T-cell (primary cell): ENCODE measurements at regions not wholly inside any gene's neighbourhood (a gene's known extent, or its start where the extent isn't known, plus 50 kb on each side); places are given as distances from the start of the nearest gene placed in this dataset.
"Not testable (repeated sequence)": the region's sequence is repeated elsewhere in the genome, so short reads cannot be mapped to it uniquely, and the experiment has no call there.

Experiments used
- ATAC-seq, 4 experiments: fragments of 200-7000 bp in 3 of 4; fragments of 150-1000 bp in 1 of 4; cut with Tn5 transposase; replicated peaks in 1 of 4; 1 replicate in 3 of 4; 2 replicates in 1 of 4; pipeline ENCODE4 v1.10.0; 2021; ENCODE audit warnings: moderate library complexity in 3 of 4, mild to moderate bottlenecking in 2 of 4, moderate number of reproducible peaks in 1 of 4
- CTCF ChIA-PET, 2 donors: fragments of 300-600 bp; sonication (Branson Sonifier 250); formaldehyde crosslinking; loops; one replicate each; lab custom pipeline; 2022; ENCODE audit warnings: antibody characterized with exemption in 2 of 2; lab: Charles Lee
- POLR2A ChIA-PET, 2 donors: fragments of 300-600 bp; sonication (Branson Sonifier 250); formaldehyde crosslinking; loops; one replicate each; lab custom pipeline; 2022; ENCODE audit warnings: antibody characterized with exemption in 2 of 2; lab: Charles Lee
- DNase-seq, 35 experiments: peaks; one replicate each; pipeline versions ENCODE4 v3.0.0 to v3.0.0-alpha.2; 2013 to 2023
- H3K27ac ChIP-seq: one replicate; pipeline ENCODE4 v1.5.1; 2013; ENCODE audit warnings: low read length
- H3K27me3 ChIP-seq, 2 experiments: replicated peaks in 1 of 2; 1 replicate in 1 of 2; 2 replicates in 1 of 2; pipeline versions ENCODE4 v1.6.1 to v1.7.0; 2013; ENCODE audit warnings: low read length in 1 of 2, mixed read lengths in 1 of 2; ENCODE audit not compliant: control insufficient read depth in 2 of 2, insufficient read depth in 2 of 2; ENCODE audit errors: extremely low read depth in 1 of 2
- H3K36me3 ChIP-seq, 2 donors: 1 replicate in 1 of 2; 2 replicates in 1 of 2; pipeline versions ENCODE4 v1.6.1 to v1.7.0; 2013; ENCODE audit warnings: low read length in 1 of 2; ENCODE audit not compliant: control insufficient read depth in 2 of 2, insufficient read depth in 1 of 2; ENCODE audit errors: extremely low read depth in 1 of 2
- H3K4me1 ChIP-seq, 2 experiments: 1 replicate in 1 of 2; 2 replicates in 1 of 2; pipeline versions ENCODE4 v1.6.1 to v1.7.0; 2013; ENCODE audit warnings: low read length in 2 of 2, mixed read lengths in 1 of 2; ENCODE audit not compliant: insufficient read depth in 2 of 2, control insufficient read depth in 1 of 2; ENCODE audit errors: extremely low read depth in 1 of 2
- H3K4me3 ChIP-seq, 2 donors: 1 replicate in 1 of 2; 2 replicates in 1 of 2; pipeline versions ENCODE4 v1.5.1 to v1.7.0; 2013; ENCODE audit warnings: mild to moderate bottlenecking in 2 of 2, low read length in 1 of 2, moderate library complexity in 1 of 2; ENCODE audit not compliant: control insufficient read depth in 1 of 2; ENCODE audit errors: extremely low read depth in 1 of 2
- H3K9me3 ChIP-seq: 2 replicates; pipeline ENCODE4 v1.7.0; 2013
- H3K27ac Mint-ChIP-seq, 2 donors: one replicate each; pipeline ENCODE4 v1.8.0; 2020 to 2021; ENCODE audit warnings: mild to moderate bottlenecking in 2 of 2, mixed read lengths in 2 of 2
- H3K27me3 Mint-ChIP-seq, 2 donors: one replicate each; pipeline ENCODE4 v1.8.0; 2021 to 2022; ENCODE audit warnings: mixed read lengths in 2 of 2
- H3K36me3 Mint-ChIP-seq: one replicate; pipeline ENCODE4 v1.8.0; 2021; ENCODE audit warnings: mixed read lengths
- H3K4me1 Mint-ChIP-seq, 3 donors: one replicate each; pipeline ENCODE4 v1.8.0; 2020 to 2022; ENCODE audit warnings: mixed read lengths in 3 of 3, mild to moderate bottlenecking in 1 of 3
- H3K4me3 Mint-ChIP-seq, 3 donors: one replicate each; pipeline ENCODE4 v1.8.0; 2020 to 2022; ENCODE audit warnings: mild to moderate bottlenecking in 3 of 3, mixed read lengths in 3 of 3, moderate library complexity in 3 of 3
- H3K9me3 Mint-ChIP-seq, 3 donors: one replicate each; pipeline ENCODE4 v1.8.0; 2020 to 2022; ENCODE audit warnings: mixed read lengths in 3 of 3
- WGBS: methylation state at CpG from one replicate; pipeline ENCODE4 v1.1.5; 2013; ENCODE audit warnings: missing lambda C conversion rate; ENCODE audit not compliant: insufficient coverage; 5-methylcytosine and 5-hydroxymethylcytosine counted together

- H3K9me3 Mint-ChIP-seq, DNase-seq, H3K27me3 ChIP-seq, H3K27me3 Mint-ChIP-seq, H3K4me3 ChIP-seq, H3K4me1 Mint-ChIP-seq, H3K36me3 ChIP-seq, POLR2A ChIA-PET, CTCF ChIA-PET, ATAC-seq, H3K9me3 ChIP-seq, H3K4me1 ChIP-seq, H3K36me3 Mint-ChIP-seq, H3K27ac ChIP-seq, H3K4me3 Mint-ChIP-seq, H3K27ac Mint-ChIP-seq: not testable (repeated sequence)
- 96% methylated on average over 15 of the region's 37 CpGs for WGBS
Observed at GRCh38 chr6:100196214-100196982, 202.4 kb upstream of the MCHR2 start.

DNA sequence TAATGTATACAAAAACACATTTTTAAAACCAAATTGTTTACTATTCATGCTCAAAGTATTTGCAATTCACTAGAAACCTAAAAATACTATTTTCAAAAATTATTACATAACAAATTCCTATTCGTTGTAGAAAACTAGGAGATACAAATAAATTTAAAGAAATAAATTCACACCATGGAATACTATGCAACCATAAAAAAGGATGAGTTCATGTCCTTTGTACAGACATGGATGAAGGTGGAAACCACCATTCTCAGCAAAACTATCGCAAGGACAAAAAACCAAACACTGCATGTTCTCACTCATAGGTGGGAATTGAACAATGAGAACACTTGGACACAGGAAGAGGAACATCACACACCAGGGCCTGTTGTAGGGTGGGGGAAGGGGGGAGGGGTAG lies 201.2 kb upstream of the MCHR2 start:
- H3K4me1 Mint-ChIP-seq, H3K36me3 Mint-ChIP-seq, DNase-seq, POLR2A ChIA-PET, H3K27me3 Mint-ChIP-seq, H3K4me1 ChIP-seq, H3K27ac ChIP-seq, CTCF ChIA-PET, H3K9me3 Mint-ChIP-seq, H3K4me3 Mint-ChIP-seq, H3K4me3 ChIP-seq, H3K36me3 ChIP-seq, H3K27me3 ChIP-seq, H3K27ac Mint-ChIP-seq, H3K9me3 ChIP-seq, ATAC-seq: not testable (repeated sequence)
- no CpG with 5 or more reads among the region's 2 CpGs for WGBS

- H3K36me3 ChIP-seq, result no peaks in the 10 kb centered on the region
- DNase-seq (no peak), ATAC-seq (no peak)
- Mint-ChIP-seq H3K27me3 (peaks cover 2 to 6% of the 10 kb centered on the region in 2 donors), H3K4me3 (no peak overlapping the region), H3K9me3 (no peaks in the 10 kb centered on the region), H3K36me3 (no peaks in the 10 kb centered on the region), H3K27ac (no peak overlapping the region), H3K4me1 (no peaks in the 10 kb centered on the region)
- no CpG with 5 or more reads among the region's 3 CpGs for WGBS
- no peak overlapping the region for H3K4me3 ChIP-seq
- ChIA-PET POLR2A (no interaction called here), CTCF (no interaction called here)
- H3K9me3 ChIP-seq, result no peaks in the 10 kb centered on the region
- H3K4me1 ChIP-seq, result no peaks in the 10 kb centered on the region
- no peak overlapping the region for H3K27ac ChIP-seq
- H3K27me3 ChIP-seq, result no peaks in the 10 kb centered on the region
Observed at GRCh38 chr6:100194535-100194934, 200.5 kb upstream of the MCHR2 start.

DNA sequence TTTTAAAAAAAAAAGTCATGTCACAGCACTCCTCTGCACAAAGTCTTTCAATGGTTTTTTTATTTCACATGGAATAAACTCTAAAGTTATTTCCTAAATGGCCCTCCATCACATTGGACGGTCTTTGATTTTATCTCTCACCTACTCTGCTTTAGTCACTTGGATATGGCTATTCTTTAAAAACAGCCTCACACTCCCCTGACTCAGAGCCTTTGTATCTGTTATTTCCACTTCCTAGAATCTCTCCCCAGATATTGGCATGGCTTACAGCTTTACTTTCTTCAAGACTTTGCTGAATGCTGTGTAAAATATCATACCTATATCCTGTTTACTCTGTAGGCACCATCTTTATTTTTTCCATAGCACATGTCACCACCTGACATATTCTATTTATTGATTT lies 194.7 kb upstream of the MCHR2 start:
- Histone ChIP-seq H3K4me1 (no peaks in the 10 kb centered on the region), H3K27ac (no peak overlapping the region), H3K27me3 (no peaks in the 10 kb centered on the region), H3K36me3 (no peaks in the 10 kb centered on the region), H3K4me3 (no peak overlapping the region), H3K9me3 (no peaks in the 10 kb centered on the region)
- H3K4me1 Mint-ChIP-seq, result no peaks in the 10 kb centered on the region
- H3K27ac Mint-ChIP-seq, result no peak overlapping the region
- ATAC-seq, result no peak
- H3K9me3 Mint-ChIP-seq, result no peaks in the 10 kb centered on the region
- 83% methylated on average over 1 of the region's 1 CpG for WGBS
- no peaks in the 10 kb centered on the region for H3K36me3 Mint-ChIP-seq
- no peak for DNase-seq
- ChIA-PET CTCF (no interaction called here), POLR2A (no interaction called here)
- peaks cover 0 to 11% of the 10 kb centered on the region in 2 donors for H3K27me3 Mint-ChIP-seq
- H3K4me3 Mint-ChIP-seq, result no peak overlapping the region

- no peak overlapping the region for H3K27ac Mint-ChIP-seq
- H3K9me3 ChIP-seq, result no peaks in the 10 kb centered on the region
- H3K36me3 Mint-ChIP-seq, result no peaks in the 10 kb centered on the region
- ChIA-PET CTCF (no interaction called here), POLR2A (no interaction called here)
- no peaks in the 10 kb centered on the region for H3K9me3 Mint-ChIP-seq
- H3K27me3 Mint-ChIP-seq, result peaks cover 1 to 11% of the 10 kb centered on the region in 2 donors
- H3K4me1 Mint-ChIP-seq, result no peaks in the 10 kb centered on the region
- H3K4me1 ChIP-seq, result no peaks in the 10 kb centered on the region
- DNase-seq (no peak), ATAC-seq (no peak)
- WGBS, result no CpG with 5 or more reads among the region's 5 CpGs
- no peaks in the 10 kb centered on the region for H3K36me3 ChIP-seq
- H3K27ac ChIP-seq, result no peak overlapping the region
- no peak overlapping the region for H3K4me3 Mint-ChIP-seq
- no peaks in the 10 kb centered on the region for H3K27me3 ChIP-seq
- no peak overlapping the region for H3K4me3 ChIP-seq
Observed at GRCh38 chr6:100186552-100186951, 192.5 kb upstream of the MCHR2 start.

- no peak overlapping the region for H3K27ac ChIP-seq
- H3K9me3 ChIP-seq, result no peaks in the 10 kb centered on the region
- no peaks in the 10 kb centered on the region for H3K36me3 ChIP-seq
- peaks cover 1 to 4% of the 10 kb centered on the region in 2 donors for H3K27me3 Mint-ChIP-seq
- CTCF ChIA-PET, result no interaction called here
- H3K27me3 ChIP-seq, result no peaks in the 10 kb centered on the region
- POLR2A ChIA-PET, result no interaction called here
- no peak overlapping the region for H3K4me3 Mint-ChIP-seq
- H3K36me3 Mint-ChIP-seq, result no peaks in the 10 kb centered on the region
- ATAC-seq, result no peak
- no peaks in the 10 kb centered on the region for H3K4me1 Mint-ChIP-seq
- no peak overlapping the region for H3K4me3 ChIP-seq
- no peak overlapping the region for H3K27ac Mint-ChIP-seq
- H3K4me1 ChIP-seq, result no peaks in the 10 kb centered on the region
- no peak for DNase-seq
- WGBS, result no CpG with 5 or more reads among the region's 3 CpGs
- H3K9me3 Mint-ChIP-seq, result no peaks in the 10 kb centered on the region
Observed at GRCh38 chr6:100185615-100186014, 191.6 kb upstream of the MCHR2 start.

DNA sequence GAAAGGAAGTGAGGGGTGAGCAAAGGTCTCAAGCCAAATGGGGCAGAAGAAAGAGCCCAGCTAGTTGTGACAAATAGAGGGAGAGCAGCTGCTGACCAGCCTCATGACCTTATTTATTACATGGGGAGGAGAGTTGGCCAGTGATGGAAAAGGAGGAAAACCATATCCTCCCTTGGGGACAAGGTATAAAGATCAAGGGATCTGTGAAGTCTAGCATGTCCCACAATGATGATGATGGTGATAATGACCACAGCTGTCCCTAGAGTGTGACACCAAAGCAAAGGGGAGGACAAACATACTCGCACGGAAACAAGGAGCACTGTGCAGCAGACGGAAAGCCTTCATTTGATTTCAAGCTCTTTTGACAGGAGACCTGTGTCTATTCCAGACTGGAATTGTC lies 190.4 kb upstream of the MCHR2 start:
- ChIA-PET CTCF (no interaction called here), POLR2A (no interaction called here)
- no peak overlapping the region for H3K4me3 Mint-ChIP-seq
- Histone ChIP-seq H3K27me3 (no peaks in the 10 kb centered on the region), H3K9me3 (no peaks in the 10 kb centered on the region), H3K4me1 (no peaks in the 10 kb centered on the region), H3K36me3 (no peaks in the 10 kb centered on the region), H3K27ac (no peak overlapping the region), H3K4me3 (no peak overlapping the region)
- ATAC-seq, result no peak
- DNase-seq, result no peak
- H3K27me3 Mint-ChIP-seq, result peaks cover 1 to 4% of the 10 kb centered on the region in 2 donors
- no peaks in the 10 kb centered on the region for H3K9me3 Mint-ChIP-seq
- WGBS, result no CpG with 5 or more reads among the region's 3 CpGs
- no peaks in the 10 kb centered on the region for H3K36me3 Mint-ChIP-seq
- no peak overlapping the region for H3K27ac Mint-ChIP-seq
- no peaks in the 10 kb centered on the region for H3K4me1 Mint-ChIP-seq
